Peyer's patch (tissue), 4 donors: ENCODE measurements at regions not wholly inside any gene's neighbourhood (a gene's known extent, or its start where the extent isn't known, plus 50 kb on each side); places are given as distances from the start of the nearest gene placed in this dataset.
A peak's percentile ranks its signal among the peaks of the same experiment; 100 is the strongest.

Experiments
- DNase-seq, 3 donors: peaks; one replicate each; pipeline ENCODE4 v3.0.0-alpha.2; 2017 to 2019
- H3K27ac ChIP-seq, 4 donors: fragments of 200-600 bp; sonication (generic); one replicate each; pipeline ENCODE4 v1.5.1; 2016 to 2019
- H3K27me3 ChIP-seq, 2 donors: fragments of 200-600 bp; sonication (generic); one replicate each; pipeline ENCODE4 v1.5.1; 2019
- H3K36me3 ChIP-seq, 3 donors: fragments of 200-600 bp; sonication (generic); one replicate each; pipeline ENCODE4 v1.5.1; 2016 to 2019
- H3K4me1 ChIP-seq, 4 donors: fragments of 200-600 bp; sonication (generic); one replicate each; pipeline ENCODE4 v1.5.1; 2016 to 2019
- H3K4me3 ChIP-seq, 4 donors: fragments of 200-600 bp; sonication (generic); 1 replicate in 3 of 4; 2 replicates in 1 of 4; pipeline ENCODE4 v1.5.1; 2016 to 2019; ENCODE audit warnings: mild to moderate bottlenecking in 1 of 4
- H3K9me3 ChIP-seq, 4 donors: fragments of 200-600 bp; sonication (generic); one replicate each; pipeline ENCODE4 v1.5.1; 2016 to 2019; ENCODE audit warnings: mild to moderate bottlenecking in 1 of 4
- POLR2A ChIP-seq, 2 donors: fragments of 450-650 bp; IDR thresholded peaks; one replicate each; pipeline ENCODE4 v1.5.1; 2017; ENCODE audit warnings: antibody characterized with exemption in 2 of 2, mild to moderate bottlenecking in 2 of 2, moderate library complexity in 2 of 2
- TF ChIP-seq, protein P1 (sequence below), 6 experiments: fragments of 450-650 bp in 4 of 6; fragments of 200-600 bp in 2 of 6; sonication (generic) in 1 of 6; IDR thresholded peaks; one replicate each; pipeline ENCODE4 v1.5.1; 2017 to 2019; ENCODE audit warnings: antibody characterized with exemption in 6 of 6, mild to moderate bottlenecking in 3 of 6, moderate library complexity in 1 of 6

DNA sequence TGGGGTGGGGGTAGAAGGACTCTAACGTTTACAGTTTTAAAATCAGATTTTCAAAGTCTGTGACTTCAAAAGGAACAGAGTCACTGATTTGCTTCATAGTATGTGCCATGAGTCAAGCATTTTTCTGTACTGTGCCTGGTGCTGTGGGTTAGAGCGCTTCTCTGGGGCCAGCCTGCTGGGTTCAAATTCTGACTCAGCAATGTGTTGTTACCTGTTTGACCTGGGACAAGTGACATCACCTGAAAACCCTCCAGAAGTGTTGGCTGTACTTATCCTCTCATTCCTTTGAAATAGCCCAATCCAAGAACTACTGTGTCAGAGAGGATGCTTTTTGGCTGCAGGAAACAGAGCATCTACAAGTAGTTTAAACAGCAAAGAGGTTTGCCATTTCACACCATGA, 101.7 kb downstream of the LSM3 start:
- Histone ChIP-seq H3K4me1 (no peaks in the 10 kb centered on the region), H3K4me3 (no peak overlapping the region), H3K27me3 (no peaks in the 10 kb centered on the region), H3K36me3 (no peaks in the 10 kb centered on the region), H3K27ac (no peak overlapping the region), H3K9me3 (no peaks in the 10 kb centered on the region)
- no peak for TF ChIP-seq POLR2A (IDR thresholded peaks at IDR 0.05)
- TF ChIP-seq, protein P1, sequence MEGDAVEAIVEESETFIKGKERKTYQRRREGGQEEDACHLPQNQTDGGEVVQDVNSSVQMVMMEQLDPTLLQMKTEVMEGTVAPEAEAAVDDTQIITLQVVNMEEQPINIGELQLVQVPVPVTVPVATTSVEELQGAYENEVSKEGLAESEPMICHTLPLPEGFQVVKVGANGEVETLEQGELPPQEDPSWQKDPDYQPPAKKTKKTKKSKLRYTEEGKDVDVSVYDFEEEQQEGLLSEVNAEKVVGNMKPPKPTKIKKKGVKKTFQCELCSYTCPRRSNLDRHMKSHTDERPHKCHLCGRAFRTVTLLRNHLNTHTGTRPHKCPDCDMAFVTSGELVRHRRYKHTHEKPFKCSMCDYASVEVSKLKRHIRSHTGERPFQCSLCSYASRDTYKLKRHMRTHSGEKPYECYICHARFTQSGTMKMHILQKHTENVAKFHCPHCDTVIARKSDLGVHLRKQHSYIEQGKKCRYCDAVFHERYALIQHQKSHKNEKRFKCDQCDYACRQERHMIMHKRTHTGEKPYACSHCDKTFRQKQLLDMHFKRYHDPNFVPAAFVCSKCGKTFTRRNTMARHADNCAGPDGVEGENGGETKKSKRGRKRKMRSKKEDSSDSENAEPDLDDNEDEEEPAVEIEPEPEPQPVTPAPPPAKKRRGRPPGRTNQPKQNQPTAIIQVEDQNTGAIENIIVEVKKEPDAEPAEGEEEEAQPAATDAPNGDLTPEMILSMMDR (IDR thresholded peaks at IDR 0.05): no peak
- peak in 1 of 3 donors; percentile 3 for DNase-seq

DNA sequence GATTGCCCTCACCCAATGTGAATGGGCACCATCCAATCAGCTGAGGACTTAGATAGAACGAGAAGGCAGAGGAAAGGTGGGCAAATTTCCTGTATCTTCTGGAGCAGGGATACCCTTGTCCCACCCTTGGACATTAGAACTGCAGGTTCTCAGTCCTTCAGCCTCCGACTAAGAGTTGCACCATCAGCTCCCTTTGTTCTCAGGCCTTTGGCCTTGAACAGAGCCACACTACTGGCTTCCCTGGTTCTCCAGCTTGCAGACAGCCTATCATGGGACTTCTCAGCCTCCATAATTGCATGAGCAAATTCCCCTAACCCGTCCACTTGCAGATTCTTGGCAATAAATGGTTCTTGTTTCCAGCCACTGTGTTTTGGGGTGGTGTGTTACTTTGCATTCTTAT, 102.4 kb downstream of the LSM3 start:
- no peak overlapping the region for H3K4me3 ChIP-seq
- no peaks in the 10 kb centered on the region for H3K4me1 ChIP-seq
- TF ChIP-seq POLR2A (IDR thresholded peaks at IDR 0.05): no peak
- TF ChIP-seq, protein P1 (IDR thresholded peaks at IDR 0.05): no peak
- no peak overlapping the region for H3K27ac ChIP-seq
- DNase-seq: peak in 1 of 3 donors; percentile 10
- no peaks in the 10 kb centered on the region for H3K27me3 ChIP-seq
- no peaks in the 10 kb centered on the region for H3K36me3 ChIP-seq
- H3K9me3 ChIP-seq: no peaks in the 10 kb centered on the region

DNA sequence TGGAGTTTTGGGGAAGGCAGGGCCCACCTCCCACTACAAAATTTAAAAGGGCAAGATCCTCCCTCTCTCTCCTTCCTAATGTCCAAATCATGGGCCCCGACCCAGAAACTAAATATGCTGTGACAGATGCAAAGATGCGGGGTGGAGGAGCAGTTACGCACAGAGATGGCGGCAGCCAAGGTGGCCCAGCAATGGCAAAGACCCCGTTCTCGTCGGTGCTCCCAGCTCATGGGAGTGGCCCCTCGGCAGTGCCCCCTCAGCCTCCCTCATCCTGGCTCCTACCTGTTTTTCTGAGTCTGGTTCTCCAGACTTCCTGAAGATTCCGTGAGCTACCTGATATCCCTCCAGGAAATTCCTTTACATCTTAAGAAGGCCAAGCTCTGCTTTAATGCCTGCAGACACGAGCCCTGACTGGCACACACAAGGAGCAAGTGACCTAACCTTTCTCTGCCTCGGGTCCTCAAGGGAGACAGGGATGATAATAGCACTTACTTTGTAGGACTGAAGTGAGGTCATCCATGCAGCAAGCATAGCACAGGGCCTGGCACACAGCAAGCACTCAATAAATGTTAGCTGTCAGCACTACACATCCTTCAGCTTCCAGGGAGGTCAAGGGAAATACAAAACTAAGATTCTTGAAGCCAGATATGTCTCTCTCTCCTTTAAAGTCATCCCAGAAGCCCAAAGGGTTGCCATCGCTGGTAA, 103.5 kb downstream of the LSM3 start:
- no peaks in the 10 kb centered on the region for H3K36me3 ChIP-seq
- H3K9me3 ChIP-seq: no peaks in the 10 kb centered on the region
- no peaks in the 10 kb centered on the region for H3K4me1 ChIP-seq
- no peak for TF ChIP-seq POLR2A (IDR thresholded peaks at IDR 0.05)
- TF ChIP-seq, protein P1 (IDR thresholded peaks at IDR 0.05): no peak
- no peak overlapping the region for H3K4me3 ChIP-seq
- DNase-seq: peak in 1 of 3 donors; percentile 14
- H3K27ac ChIP-seq: no peak overlapping the region
- H3K27me3 ChIP-seq: no peaks in the 10 kb centered on the region

DNA sequence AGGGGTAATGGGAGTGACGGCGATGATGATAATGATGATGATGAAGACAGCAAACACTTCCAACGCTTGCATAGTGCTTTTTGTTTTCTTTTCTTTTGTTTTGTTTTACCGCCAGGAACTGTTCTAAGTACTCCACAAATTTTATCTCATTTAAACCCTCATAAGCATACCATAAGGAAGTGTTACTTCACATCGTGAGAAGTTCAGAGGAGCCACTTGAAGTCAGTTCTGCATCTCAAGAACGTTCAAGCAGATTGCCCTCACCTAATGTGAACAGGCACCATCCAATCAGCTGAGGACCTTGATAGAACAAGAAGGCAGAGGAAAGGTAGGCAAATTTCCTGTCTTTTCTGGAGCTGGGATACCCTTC, 104.1 kb downstream of the LSM3 start:
- TF ChIP-seq POLR2A (IDR thresholded peaks at IDR 0.05): no peak
- TF ChIP-seq, protein P1 (IDR thresholded peaks at IDR 0.05): no peak
- no peaks in the 10 kb centered on the region for H3K36me3 ChIP-seq
- no peaks in the 10 kb centered on the region for H3K9me3 ChIP-seq
- no peaks in the 10 kb centered on the region for H3K27me3 ChIP-seq
- DNase-seq: no peak
- no peaks in the 10 kb centered on the region for H3K4me1 ChIP-seq
- no peak overlapping the region for H3K4me3 ChIP-seq
- H3K27ac ChIP-seq: no peak overlapping the region

DNA sequence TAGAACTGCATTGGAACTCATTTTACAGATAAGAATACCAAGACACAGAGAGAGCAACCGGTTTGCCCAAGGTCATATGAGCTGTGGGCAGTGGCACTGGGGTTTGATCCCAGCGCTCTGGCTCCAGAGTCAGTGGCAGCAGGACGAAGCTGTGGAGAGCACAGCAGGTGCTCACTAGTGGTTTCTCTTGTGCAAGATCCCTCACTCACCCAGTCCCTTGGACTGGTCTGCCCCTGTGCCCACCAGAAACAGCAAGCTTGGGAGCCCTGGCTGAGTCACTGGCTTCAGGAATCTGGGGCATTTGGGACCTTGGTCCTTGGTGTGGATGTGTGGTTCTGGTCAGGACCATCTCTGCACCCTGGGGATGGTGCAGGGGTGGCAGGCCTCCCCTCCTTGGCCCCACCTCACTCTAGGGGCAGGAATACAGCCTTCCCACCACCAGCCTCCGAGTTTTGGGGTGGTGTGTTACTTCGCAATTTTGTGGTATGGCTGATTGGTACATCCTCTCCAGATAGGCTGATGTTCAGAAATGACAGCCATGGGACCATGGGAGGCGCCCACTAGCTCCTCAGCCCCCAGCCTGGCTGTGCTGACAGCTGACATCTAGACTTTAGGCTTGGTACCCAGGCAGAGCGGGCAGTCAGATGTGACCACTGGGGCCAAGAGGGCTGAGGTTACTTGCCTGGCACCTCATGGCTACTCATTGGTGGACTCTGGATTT, 104.6 kb downstream of the LSM3 start:
- Histone ChIP-seq H3K4me3 (no peak overlapping the region), H3K36me3 (no peaks in the 10 kb centered on the region), H3K9me3 (no peaks in the 10 kb centered on the region), H3K27me3 (no peaks in the 10 kb centered on the region), H3K4me1 (no peaks in the 10 kb centered on the region), H3K27ac (no peak overlapping the region)
- DNase-seq: peak in 1 of 3 donors; percentile 35
- TF ChIP-seq POLR2A (IDR thresholded peaks at IDR 0.05): no peak
- TF ChIP-seq, protein P1 (IDR thresholded peaks at IDR 0.05): no peak
